Adrenal gland (tissue), 5 donors: ENCODE measurements at regions not wholly inside any gene's neighbourhood (a gene's known extent, or its start where the extent isn't known, plus 50 kb on each side); places are given as distances from the start of the nearest gene placed in this dataset.

ENCODE experiments used
- CTCF ChIP-seq, 6 experiments: fragments of 450-650 bp in 4 of 6; fragments of 200-600 bp in 2 of 6; sonication (generic) in 1 of 6; IDR thresholded peaks; 1 replicate in 5 of 6; 2 replicates in 1 of 6; pipeline versions ENCODE4 v1.5.1 to v1.8.0; 2016 to 2021; ENCODE audit warnings: antibody characterized with exemption in 6 of 6, mild to moderate bottlenecking in 2 of 6, moderate library complexity in 1 of 6
- POLR2A ChIP-seq, 2 donors: fragments of 450-650 bp; IDR thresholded peaks; one replicate each; pipeline ENCODE4 v1.6.1; 2017; ENCODE audit warnings: antibody characterized with exemption in 2 of 2, mild to moderate bottlenecking in 2 of 2, moderate library complexity in 1 of 2
- donor health status: DM: no; HTN: no; CAD: no.

- TF ChIP-seq POLR2A (IDR thresholded peaks at IDR 0.05) (no peak), CTCF (IDR thresholded peaks at IDR 0.05) (no peak)
Observed at GRCh38 chr13:44873461-44873860, 115.8 kb downstream of the NUFIP1 start.
